GM18526 (cell line): ENCODE measurements at regions not wholly inside any gene's neighbourhood (a gene's known extent, or its start where the extent isn't known, plus 50 kb on each side); places are given as distances from the start of the nearest gene placed in this dataset.

ENCODE experiments used
- POLR2A ChIP-seq: IDR thresholded peaks from 3 replicates; pipeline ENCODE4 v1.6.1; 2011; ENCODE audit not compliant: insufficient read length; ENCODE audit errors: extremely low read depth

DNA sequence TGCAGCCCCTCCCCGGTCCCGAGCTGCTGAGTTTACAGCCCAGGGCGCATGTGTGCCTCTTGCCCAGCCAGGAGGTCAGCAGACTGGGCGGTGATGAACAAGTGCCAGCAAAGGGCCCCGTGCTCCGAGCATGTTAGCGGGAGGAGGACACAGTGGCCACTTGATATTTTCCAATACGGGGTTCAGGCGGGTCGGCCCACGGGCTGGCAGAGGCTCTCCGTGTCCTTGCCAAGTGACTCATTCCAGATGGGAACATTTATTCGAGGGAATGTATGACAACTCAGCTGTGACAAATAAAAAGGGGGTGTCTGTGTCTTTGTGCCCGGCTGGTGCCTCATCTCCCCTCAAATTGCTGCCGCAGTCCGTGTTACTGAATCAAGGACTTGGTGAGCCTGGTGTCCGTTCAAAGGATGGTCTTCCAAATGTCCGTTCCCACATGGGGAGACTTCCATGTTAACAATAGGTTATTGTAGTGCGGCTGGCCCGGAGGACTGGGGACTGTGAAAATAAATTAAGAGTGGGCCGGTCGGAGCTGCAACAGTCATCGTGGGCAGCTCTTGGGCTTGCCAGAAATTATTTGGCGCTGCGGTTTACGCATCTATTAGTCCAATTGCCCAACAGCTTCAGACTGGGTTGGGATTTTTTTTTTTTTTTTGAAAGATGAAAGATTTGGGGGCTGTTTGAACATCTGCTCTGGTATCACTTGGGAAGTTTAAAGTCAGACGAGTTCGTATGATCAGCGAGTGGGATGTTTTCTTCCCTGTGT lies 174.0 kb upstream of the CIBAR2 start:
- no peak for TF ChIP-seq POLR2A

DNA sequence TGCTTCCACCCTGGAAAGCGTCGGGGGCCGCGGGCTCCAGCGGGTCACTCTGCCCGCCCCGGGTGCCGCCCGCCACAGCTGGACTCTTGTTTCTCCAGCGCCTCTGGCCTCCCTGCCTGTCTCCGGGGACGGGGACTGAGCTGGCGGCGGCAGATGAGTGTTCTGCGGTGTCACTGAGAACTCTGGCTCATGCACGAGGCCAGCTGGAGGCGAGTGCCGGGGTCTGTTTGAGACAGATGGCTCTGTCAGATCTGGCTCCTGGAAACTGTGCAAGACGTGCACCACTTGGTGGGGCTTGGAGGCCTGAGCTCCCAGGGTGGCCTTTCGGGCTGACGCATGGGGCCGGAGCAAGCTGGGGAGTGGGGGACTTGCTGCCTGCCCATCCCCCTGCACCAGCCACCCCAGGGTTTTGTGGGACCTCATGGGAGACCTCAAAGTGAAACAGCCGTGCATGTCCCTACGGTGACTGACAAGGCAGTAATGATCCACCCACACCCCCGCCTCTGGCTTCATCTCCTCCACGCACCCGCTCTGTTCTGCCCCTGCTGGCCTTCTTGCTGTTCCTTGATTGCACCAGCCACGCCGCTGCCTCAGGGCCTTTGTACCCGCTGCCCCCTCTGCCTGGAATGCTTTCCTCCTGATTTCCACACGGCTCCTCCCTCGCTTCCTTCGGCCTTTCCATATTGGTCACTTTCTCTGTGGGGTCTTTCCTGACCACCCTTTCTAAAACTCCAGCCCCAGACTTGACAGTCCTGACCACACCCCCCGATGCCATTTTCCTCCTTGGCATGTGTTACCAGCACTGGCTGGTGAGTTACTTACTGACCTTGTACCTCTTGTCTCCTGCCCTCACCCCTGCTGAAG lies 174.9 kb upstream of the CIBAR2 start:
- no peak for TF ChIP-seq POLR2A

GRCh38 chr16:85288341-85288868 lies 176.1 kb upstream of the CIBAR2 start:
- no peak for TF ChIP-seq POLR2A

GRCh38 chr16:85288869-85289660 lies 176.8 kb upstream of the CIBAR2 start:
- no peak for TF ChIP-seq POLR2A

DNA sequence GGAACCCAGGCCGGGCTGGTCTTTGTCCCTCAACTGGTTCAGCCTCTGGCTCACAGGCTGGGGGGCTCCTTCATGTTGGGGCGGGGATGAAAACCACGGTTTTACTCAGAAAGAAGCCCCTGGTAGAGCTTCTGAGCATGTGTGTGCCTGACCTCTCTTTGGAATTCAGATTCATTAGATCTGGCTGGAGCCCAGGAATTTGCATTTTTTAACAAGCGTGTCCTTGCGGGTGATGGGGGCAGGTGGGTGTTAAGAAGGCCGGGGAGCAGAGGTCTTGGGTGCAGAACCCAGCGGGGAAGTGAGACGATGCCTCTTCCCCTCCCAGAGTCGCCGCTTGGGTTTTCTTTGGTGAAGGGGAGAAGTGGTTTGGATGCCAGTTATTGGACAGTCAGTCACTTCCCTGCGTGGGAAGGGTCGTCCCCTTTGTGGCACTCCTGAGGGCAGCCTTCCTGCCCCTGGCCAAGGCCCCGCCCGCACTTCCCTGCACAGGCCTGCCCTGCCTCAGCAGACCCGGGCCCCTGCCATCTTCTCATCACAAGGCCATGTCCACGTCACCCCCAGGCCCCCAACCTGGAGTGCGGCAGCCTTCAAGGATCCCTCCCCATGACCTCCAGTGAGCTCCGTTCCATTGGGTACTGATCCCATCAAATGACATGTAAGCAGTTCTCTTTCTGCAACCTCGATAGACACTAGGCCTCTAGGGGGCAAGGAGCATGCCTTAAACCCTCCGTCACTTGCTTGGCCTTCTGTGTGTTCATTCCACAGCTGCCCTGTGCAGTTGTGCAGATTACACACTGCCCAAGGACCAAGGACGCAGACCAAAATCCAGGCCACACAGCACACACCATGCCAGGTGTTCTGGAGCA lies 177.7 kb upstream of the CIBAR2 start:
- no peak for TF ChIP-seq POLR2A

DNA sequence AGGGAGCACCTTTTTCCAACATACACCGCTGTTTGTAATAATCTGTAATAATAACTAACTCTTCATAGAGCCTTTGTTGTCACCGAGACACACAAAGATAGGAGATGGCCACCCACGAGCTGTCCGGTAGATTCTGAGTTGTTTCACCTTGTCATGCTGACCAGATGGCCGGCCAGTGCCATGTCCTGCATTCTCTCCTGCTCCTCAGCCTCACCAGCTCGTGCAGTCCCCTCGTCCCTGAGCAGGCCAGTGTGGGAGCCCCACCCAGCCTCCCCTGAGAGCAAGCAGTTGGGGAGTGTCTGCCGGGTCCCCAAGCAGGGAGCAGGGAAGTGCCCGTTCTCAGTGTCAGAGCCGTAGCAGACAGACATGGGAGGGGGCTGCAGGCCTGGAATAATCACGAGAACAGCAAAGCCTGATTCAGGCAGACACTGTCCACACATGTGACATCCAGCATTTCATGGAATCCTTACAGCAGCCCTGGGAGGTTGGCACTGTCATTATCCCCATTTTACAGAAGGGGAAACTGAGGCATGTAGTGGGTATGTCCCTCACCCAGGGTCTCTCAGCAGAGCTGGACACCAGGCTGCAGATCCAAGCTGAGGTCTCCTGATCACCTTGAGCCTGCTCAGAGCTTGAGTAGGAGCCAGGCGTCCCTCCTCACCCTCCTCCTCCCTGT lies 178.5 kb upstream of the CIBAR2 start:
- no peak for TF ChIP-seq POLR2A

GRCh38 chr16:85291302-85292148 lies 179.3 kb upstream of the CIBAR2 start:
- no peak for TF ChIP-seq POLR2A

- TF ChIP-seq POLR2A = no peak
Observed at GRCh38 chr16:85293458-85293857, 181.2 kb upstream of the CIBAR2 start.

GRCh38 chr16:85293904-85294642 lies 181.8 kb upstream of the CIBAR2 start:
- no peak for TF ChIP-seq POLR2A

GRCh38 chr16:85294810-85295508 lies 182.7 kb upstream of the CIBAR2 start:
- no peak for TF ChIP-seq POLR2A

DNA sequence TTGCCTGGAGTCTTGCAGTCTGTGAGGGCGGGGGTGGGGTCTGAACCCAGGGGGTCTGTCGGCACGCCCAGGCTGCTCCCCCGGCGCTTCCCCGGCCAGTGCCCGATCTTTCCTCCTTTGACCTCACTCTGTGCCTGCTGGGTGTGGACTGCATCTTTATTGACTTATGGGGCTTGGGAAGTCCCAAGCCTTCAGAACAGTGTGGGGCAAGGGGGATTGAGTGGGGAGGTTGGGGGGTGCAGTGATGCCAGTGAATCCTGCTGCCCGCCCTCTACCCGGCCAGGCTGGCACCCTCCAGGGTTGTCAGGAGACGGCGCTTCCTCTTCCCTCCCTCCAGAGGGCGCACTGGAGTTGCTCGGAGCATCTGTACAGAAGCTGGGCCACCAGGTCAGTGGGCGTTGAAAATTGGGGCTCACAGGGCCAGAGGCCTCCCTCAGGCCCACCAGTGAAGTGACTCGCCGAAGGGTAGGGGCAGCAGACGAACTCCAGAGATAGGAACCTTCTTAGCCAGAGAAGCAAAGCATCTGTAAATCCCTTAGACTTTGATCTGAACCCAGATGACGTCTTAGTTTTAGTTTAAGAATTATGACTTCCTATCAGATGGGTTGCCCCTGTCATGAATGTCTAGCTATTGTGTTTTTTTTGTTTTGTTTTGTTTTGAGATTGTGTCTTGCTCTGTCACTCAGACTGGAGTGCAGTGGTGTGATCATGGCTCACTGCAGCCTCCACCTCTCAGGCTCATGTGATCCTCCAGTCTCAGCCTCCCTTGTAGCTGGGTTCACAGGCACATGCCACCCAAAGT lies 184.8 kb upstream of the CIBAR2 start:
- TF ChIP-seq POLR2A = no peak
